DND-41 (cell line): ENCODE measurements at regions not wholly inside any gene's neighbourhood (a gene's known extent, or its start where the extent isn't known, plus 50 kb on each side); places are given as distances from the start of the nearest gene placed in this dataset.

Experiments used
- CTCF ChIP-seq: IDR thresholded peaks from 2 replicates; pipeline ENCODE4 v1.5.1; 2012; ENCODE audit warnings: borderline replicate concordance, low read length, moderate library complexity, mild to moderate bottlenecking; ENCODE audit not compliant: poor library complexity, severe bottlenecking; ENCODE audit errors: extremely low read depth
- EZH2 ChIP-seq: IDR thresholded peaks from 3 replicates; pipeline ENCODE4 v1.6.1; 2012; ENCODE audit warnings: borderline replicate concordance, low read depth, mild to moderate bottlenecking, moderate library complexity, low read length, inconsistent platforms; ENCODE audit not compliant: severe bottlenecking

DNA sequence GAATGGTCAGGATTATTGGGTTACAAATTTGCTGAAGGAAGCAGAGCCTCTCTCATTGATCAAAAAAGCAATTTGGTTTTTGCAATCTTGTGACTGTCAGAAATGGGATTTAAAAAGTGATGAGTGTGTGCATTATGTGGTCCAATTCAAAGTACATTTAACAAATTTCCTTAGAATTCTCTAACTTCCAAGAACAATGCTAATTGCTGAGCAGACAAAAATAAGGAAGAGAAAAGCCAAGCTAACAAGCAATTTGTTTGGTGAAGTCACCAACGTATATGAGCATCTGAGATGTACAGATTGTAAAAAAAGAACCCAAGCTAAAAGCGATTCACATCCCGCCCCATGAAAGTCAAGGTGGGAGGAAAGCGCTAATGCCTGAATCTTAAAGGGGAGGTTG lies 1643.9 kb downstream of the CDH8 start:
- no peak for TF ChIP-seq CTCF
- TF ChIP-seq EZH2, result no peak
